ENCODE measurements at regions not wholly inside any gene's neighbourhood (a gene's known extent, or its start where the extent isn't known, plus 50 kb on each side); places are given as distances from the start of the nearest gene placed in this dataset.

- DNase-seq = no peak
These were observed 101.6 kb upstream of the TEX51 start for GRCh38 chr2:126796931-126797621.

GRCh38 chr2:126797622-126798275 lies 100.9 kb upstream of the TEX51 start:
- no peak for DNase-seq

- no peak for DNase-seq
These were observed 100.2 kb upstream of the TEX51 start for GRCh38 chr2:126798276-126799140.

- DNase-seq = no peak
These were observed 99.4 kb upstream of the TEX51 start for GRCh38 chr2:126799301-126799700.

- no peak for DNase-seq
These were observed 97.2 kb upstream of the TEX51 start for GRCh38 chr2:126801473-126801872.

- no peak for DNase-seq
These were observed 96.4 kb upstream of the TEX51 start for GRCh38 chr2:126802316-126802715.

GRCh38 chr2:126802774-126803433 lies 95.8 kb upstream of the TEX51 start:
- no peak for DNase-seq

GRCh38 chr2:126803434-126803775 lies 95.3 kb upstream of the TEX51 start:
- DNase-seq = no peak

GRCh38 chr2:126804347-126804746 lies 94.3 kb upstream of the TEX51 start:
- no peak for DNase-seq

GRCh38 chr2:126808929-126809328 lies 89.8 kb upstream of the TEX51 start:
- DNase-seq = no peak

GRCh38 chr2:126809340-126809739 lies 89.3 kb upstream of the TEX51 start:
- no peak for DNase-seq

GRCh38 chr2:126810001-126810400 lies 88.7 kb upstream of the TEX51 start:
- no peak for DNase-seq

- DNase-seq = no peak
These were observed 87.6 kb upstream of the TEX51 start for GRCh38 chr2:126811101-126811500.

- no peak for DNase-seq
These were observed 81.5 kb upstream of the TEX51 start for GRCh38 chr2:126817172-126817571.

- DNase-seq = no peak
These were observed 76.6 kb upstream of the TEX51 start for GRCh38 chr2:126822115-126822514.

GRCh38 chr2:126822921-126823320 lies 75.8 kb upstream of the TEX51 start:
- DNase-seq = no peak

GRCh38 chr2:126823951-126824350 lies 74.7 kb upstream of the TEX51 start:
- no peak for DNase-seq

GRCh38 chr2:126824663-126825062 lies 74.0 kb upstream of the TEX51 start:
- no peak for DNase-seq

GRCh38 chr2:126825316-126825715 lies 73.4 kb upstream of the TEX51 start:
- no peak for DNase-seq

GRCh38 chr2:126826491-126826890 lies 72.2 kb upstream of the TEX51 start:
- DNase-seq = no peak

GRCh38 chr2:126827371-126827770 lies 71.3 kb upstream of the TEX51 start:
- DNase-seq = no peak

- no peak for DNase-seq
These were observed 70.6 kb upstream of the TEX51 start for GRCh38 chr2:126828051-126828450.

GRCh38 chr2:126828491-126828890 lies 70.2 kb upstream of the TEX51 start:
- DNase-seq = no peak

Measured in stimulated activated CD4-positive, alpha-beta T cell treated with anti-CD3 and anti-CD28 coated beads, Interleukin-15, amount 100 ng/mL, for 24 hours (primary cell).